Gastrocnemius medialis (tissue), 4 donors: ENCODE measurements at regions not wholly inside any gene's neighbourhood (a gene's known extent, or its start where the extent isn't known, plus 50 kb on each side); places are given as distances from the start of the nearest gene placed in this dataset.

ENCODE experiments used
- POLR2A ChIP-seq, 2 donors: fragments of 450-650 bp; IDR thresholded peaks; one replicate each; pipeline ENCODE4 v1.6.1; 2017; ENCODE audit warnings: antibody characterized with exemption in 2 of 2, mild to moderate bottlenecking in 2 of 2, moderate library complexity in 2 of 2
- TF ChIP-seq, protein P1 (sequence below), 5 experiments: fragments of 450-650 bp in 3 of 5; fragments of 200-600 bp in 2 of 5; sonication (generic) in 2 of 5; IDR thresholded peaks in 4 of 5; conservative IDR thresholded peaks in 1 of 5; 1 replicate in 4 of 5; 2 replicates in 1 of 5; pipeline ENCODE4 v1.5.1; 2016 to 2019; ENCODE audit warnings: antibody characterized with exemption in 5 of 5, mild to moderate bottlenecking in 3 of 5, moderate library complexity in 3 of 5

DNA sequence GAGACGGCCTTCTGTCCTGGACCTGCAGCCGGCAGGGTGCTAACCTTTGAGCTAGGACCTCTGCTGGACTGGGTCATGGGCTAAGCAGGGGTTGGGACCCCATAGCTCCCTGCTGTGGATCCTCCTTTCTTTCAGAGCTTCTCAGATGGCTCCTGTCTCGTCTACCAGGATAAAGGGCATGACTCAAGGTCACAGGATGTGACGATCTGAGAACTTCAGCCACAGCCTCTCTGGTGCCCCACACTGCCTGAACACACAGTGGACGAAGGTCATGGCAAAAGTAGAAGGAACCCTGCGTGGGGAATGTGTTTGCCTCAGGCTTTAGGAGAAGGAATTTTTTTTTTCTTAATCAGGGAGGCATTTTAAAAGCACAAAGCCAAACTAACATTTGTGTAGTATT is 196.7 kb downstream of the TRIM29 start:
- TF ChIP-seq POLR2A (IDR thresholded peaks at IDR 0.05), result no peak
- TF ChIP-seq, protein P1, sequence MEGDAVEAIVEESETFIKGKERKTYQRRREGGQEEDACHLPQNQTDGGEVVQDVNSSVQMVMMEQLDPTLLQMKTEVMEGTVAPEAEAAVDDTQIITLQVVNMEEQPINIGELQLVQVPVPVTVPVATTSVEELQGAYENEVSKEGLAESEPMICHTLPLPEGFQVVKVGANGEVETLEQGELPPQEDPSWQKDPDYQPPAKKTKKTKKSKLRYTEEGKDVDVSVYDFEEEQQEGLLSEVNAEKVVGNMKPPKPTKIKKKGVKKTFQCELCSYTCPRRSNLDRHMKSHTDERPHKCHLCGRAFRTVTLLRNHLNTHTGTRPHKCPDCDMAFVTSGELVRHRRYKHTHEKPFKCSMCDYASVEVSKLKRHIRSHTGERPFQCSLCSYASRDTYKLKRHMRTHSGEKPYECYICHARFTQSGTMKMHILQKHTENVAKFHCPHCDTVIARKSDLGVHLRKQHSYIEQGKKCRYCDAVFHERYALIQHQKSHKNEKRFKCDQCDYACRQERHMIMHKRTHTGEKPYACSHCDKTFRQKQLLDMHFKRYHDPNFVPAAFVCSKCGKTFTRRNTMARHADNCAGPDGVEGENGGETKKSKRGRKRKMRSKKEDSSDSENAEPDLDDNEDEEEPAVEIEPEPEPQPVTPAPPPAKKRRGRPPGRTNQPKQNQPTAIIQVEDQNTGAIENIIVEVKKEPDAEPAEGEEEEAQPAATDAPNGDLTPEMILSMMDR (IDR thresholded peaks at IDR 0.05 in 4 of 5, conservative IDR thresholded peaks at IDR 0.05 in 1 of 5), result no peak
